ENCODE measurements at regions not wholly inside any gene's neighbourhood (a gene's known extent, or its start where the extent isn't known, plus 50 kb on each side); places are given as distances from the start of the nearest gene placed in this dataset.

GRCh38 chr5:124948062-124948753, 201.8 kb upstream of the ZNF608 start:
- no peaks in the 10 kb centered on the region for H3K9me3 ChIP-seq
- peaks cover 0 to 11% (median 6%) of the 10 kb centered on the region in 12 donors for H3K4me1 ChIP-seq
- WGBS, 4 donors: 59 to 62% (median 61%) methylated on average over 9 of the region's 9 CpGs
- H3K27ac ChIP-seq: peak overlapping the region in 2 of 12 donors; percentile 26 to 58
- H3K36me3 ChIP-seq: no peaks in the 10 kb centered on the region
- no peak overlapping the region for H3K4me3 ChIP-seq
- intact Hi-C loops (cut with DNase I): loop anchor here in 1 of 10 donors (2.0 kb wide), 1 partner anchor 199 kb away; no protein-coding TSS in a partner anchor
- TF ChIP-seq POLR2A (IDR thresholded peaks at IDR 0.05): no peak
- TF ChIP-seq CTCF (IDR thresholded peaks at IDR 0.05): no peak
- ATAC-seq (peak in 2 of 4 donors; percentile 36 to 76), DNase-seq (peak in 4 of 5 donors; percentile 45 to 71 (median 66))
- H3K27me3 ChIP-seq: no peaks in the 10 kb centered on the region

- intact Hi-C loops (cut with DNase I): loop anchor here in 1 of 10 donors (2.0 kb wide), 1 partner anchor 200 kb away; no protein-coding TSS in a partner anchor
- Histone ChIP-seq H3K4me3 (no peak overlapping the region), H3K27me3 (no peaks in the 10 kb centered on the region), H3K36me3 (no peaks in the 10 kb centered on the region), H3K9me3 (no peaks in the 10 kb centered on the region), H3K27ac (peak overlapping the region in 7 of 12 donors; percentile 5 to 58 (median 33)), H3K4me1 (peaks cover 0 to 11% (median 6%) of the 10 kb centered on the region in 12 donors)
- no peak for TF ChIP-seq CTCF (IDR thresholded peaks at IDR 0.05)
- DNase-seq (no peak), ATAC-seq (peak in 2 of 4 donors; percentile 18 to 47)
- 55 to 60% (median 58%) methylated on average over 4 of the region's 4 CpGs for WGBS, 4 donors
Observed at GRCh38 chr5:124948754-124949275, 202.4 kb upstream of the ZNF608 start.

- Histone ChIP-seq H3K4me1 (peaks cover 0 to 11% (median 6%) of the 10 kb centered on the region in 12 donors), H3K27me3 (no peaks in the 10 kb centered on the region), H3K36me3 (no peaks in the 10 kb centered on the region), H3K27ac (no peak overlapping the region), H3K9me3 (no peaks in the 10 kb centered on the region), H3K4me3 (no peak overlapping the region)
- DNase-seq (peak in 1 of 5 donors; percentile 36), ATAC-seq (peak; percentile 53 to 77 (median 74))
- WGBS, 4 donors: 61 to 67% (median 66%) methylated on average over 4 of the region's 4 CpGs
- TF ChIP-seq POLR2A (IDR thresholded peaks at IDR 0.05) (no peak), CTCF (IDR thresholded peaks at IDR 0.05) (no peak)
- intact Hi-C loops (cut with DNase I): loop anchor here in 1 of 10 donors (2.0 kb wide), 1 partner anchor 201 kb away; no protein-coding TSS in a partner anchor
Observed at GRCh38 chr5:124949862-124950261, 203.4 kb upstream of the ZNF608 start.

GRCh38 chr5:124951105-124951504, 204.7 kb upstream of the ZNF608 start:
- 96 to 98% (median 98%) methylated on average over 3 of the region's 3 CpGs for WGBS, 4 donors
- Histone ChIP-seq H3K27ac (no peak overlapping the region), H3K9me3 (no peaks in the 10 kb centered on the region), H3K36me3 (no peaks in the 10 kb centered on the region), H3K4me1 (peaks cover 0 to 11% (median 6%) of the 10 kb centered on the region in 12 donors), H3K27me3 (no peaks in the 10 kb centered on the region), H3K4me3 (no peak overlapping the region)
- ATAC-seq: no peak
- intact Hi-C loops (cut with DNase I): no loop called here
- no peak for DNase-seq
- TF ChIP-seq POLR2A (IDR thresholded peaks at IDR 0.05) (no peak), CTCF (IDR thresholded peaks at IDR 0.05) (no peak)
